C4-2B (cell line): ENCODE measurements at regions not wholly inside any gene's neighbourhood (a gene's known extent, or its start where the extent isn't known, plus 50 kb on each side); places are given as distances from the start of the nearest gene placed in this dataset.

Experiments
- CTCF ChIP-seq: fragments of 450-650 bp; conservative IDR thresholded peaks from 2 replicates; pipeline ENCODE4 v1.5.1; 2017; ENCODE audit warnings: mild to moderate bottlenecking
- ZFX ChIP-seq: fragments of 450-650 bp; IDR thresholded peaks from 2 replicates; pipeline ENCODE4 v1.6.1; 2017

- TF ChIP-seq CTCF (no peak), ZFX (no peak)
Observed at GRCh38 chr1:59044535-59045121, 252.3 kb upstream of the FGGY start.
